SK-N-SH (cell line): ENCODE measurements at regions not wholly inside any gene's neighbourhood (a gene's known extent, or its start where the extent isn't known, plus 50 kb on each side); places are given as distances from the start of the nearest gene placed in this dataset.

Experiments
- ELF1 ChIP-seq: IDR thresholded peaks from 2 replicates; pipeline ENCODE4 v1.4.0; 2012
- EP300 ChIP-seq, 2 experiments: IDR thresholded peaks; 2 replicates each; pipeline versions ENCODE4 v1.4.0 to v1.6.1; 2012; ENCODE audit warnings: borderline replicate concordance in 1 of 2, low read depth in 1 of 2, low read length in 1 of 2
- FOXJ3 ChIP-seq: sonication (generic); formaldehyde crosslinking; IDR thresholded peaks from 2 replicates; pipeline ENCODE4 v1.5.1; 2020; ENCODE audit warnings: mild to moderate bottlenecking, missing genetic modification reagents
- MXI1 ChIP-seq: IDR thresholded peaks from 2 replicates; pipeline ENCODE4 v1.6.1; 2012; ENCODE audit warnings: mild to moderate bottlenecking, low read depth, low read length, improper control_type of control experiment
- NFIC ChIP-seq: IDR thresholded peaks from 2 replicates; pipeline ENCODE4 v1.4.0; 2012; ENCODE audit warnings: borderline replicate concordance
- RFX5 ChIP-seq: IDR thresholded peaks from 2 replicates; pipeline ENCODE4 v1.6.1; 2012; ENCODE audit warnings: mild to moderate bottlenecking, improper control_type of control experiment, low read length
- SMC3 ChIP-seq: IDR thresholded peaks from 2 replicates; pipeline ENCODE4 v1.6.1; 2012; ENCODE audit warnings: low read depth, low read length, improper control_type of control experiment
- TF ChIP-seq, protein P1 (sequence below): fragments of 200-600 bp; sonication (generic); IDR thresholded peaks from 2 replicates; pipeline ENCODE4 v1.6.1; 2017; ENCODE audit warnings: antibody characterized with exemption, mild to moderate bottlenecking, moderate library complexity

DNA sequence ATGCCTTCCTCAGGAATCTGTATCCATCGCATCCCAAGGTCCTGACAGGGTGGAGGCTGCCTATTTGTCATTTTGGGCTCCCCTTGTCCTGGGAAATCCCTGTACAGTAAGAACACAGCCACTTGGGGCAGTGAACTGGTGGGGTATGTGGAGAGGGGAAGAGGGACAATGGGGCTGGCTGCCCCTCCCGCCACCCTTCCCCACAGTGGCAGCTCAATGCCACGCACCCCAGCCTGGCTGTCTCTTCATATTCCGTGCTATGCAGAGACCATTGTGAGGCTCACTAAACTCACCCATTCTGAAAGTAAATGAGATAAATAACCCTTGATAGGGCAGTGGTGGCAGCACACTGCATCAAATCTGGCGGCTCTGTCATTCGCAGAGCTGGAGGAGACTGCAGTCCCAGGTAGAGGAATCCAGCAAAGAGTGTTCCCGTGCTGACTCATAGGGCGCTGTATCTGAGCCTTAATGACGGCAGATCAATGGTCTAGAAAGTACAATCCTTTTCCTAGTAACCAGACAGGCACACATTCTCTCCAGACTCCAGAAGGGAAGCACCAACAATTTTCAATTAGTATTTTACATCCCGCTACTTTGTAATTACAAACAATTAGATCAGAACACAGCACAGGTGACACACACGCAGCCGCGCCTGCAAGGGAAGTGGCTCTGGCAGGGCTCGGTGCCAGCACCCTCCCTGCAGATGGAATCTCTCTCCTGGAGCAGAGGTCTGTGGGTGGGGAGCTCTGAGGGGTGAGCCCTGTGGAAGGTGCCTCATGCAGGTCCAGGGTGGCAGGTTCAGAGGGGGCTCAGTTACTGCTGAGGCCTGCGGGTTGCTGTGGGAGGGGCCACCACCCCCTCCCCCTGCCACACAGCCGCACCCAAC lies 167.9 kb upstream of the B3GAT1 start:
- TF ChIP-seq ELF1 (no peak), RFX5 (no peak), NFIC (no peak), FOXJ3 (no peak), EP300 (IDR thresholded peaks at IDR 0.05; ENCODE audit: borderline replicate concordance in 1 of 2, low read depth in 1 of 2, low read length in 1 of 2) (no peak), MXI1 (0 out of 2 replicates have a peak, but pooled peaks have one; percentile 40), SMC3 (no peak)
- TF ChIP-seq, protein P1, sequence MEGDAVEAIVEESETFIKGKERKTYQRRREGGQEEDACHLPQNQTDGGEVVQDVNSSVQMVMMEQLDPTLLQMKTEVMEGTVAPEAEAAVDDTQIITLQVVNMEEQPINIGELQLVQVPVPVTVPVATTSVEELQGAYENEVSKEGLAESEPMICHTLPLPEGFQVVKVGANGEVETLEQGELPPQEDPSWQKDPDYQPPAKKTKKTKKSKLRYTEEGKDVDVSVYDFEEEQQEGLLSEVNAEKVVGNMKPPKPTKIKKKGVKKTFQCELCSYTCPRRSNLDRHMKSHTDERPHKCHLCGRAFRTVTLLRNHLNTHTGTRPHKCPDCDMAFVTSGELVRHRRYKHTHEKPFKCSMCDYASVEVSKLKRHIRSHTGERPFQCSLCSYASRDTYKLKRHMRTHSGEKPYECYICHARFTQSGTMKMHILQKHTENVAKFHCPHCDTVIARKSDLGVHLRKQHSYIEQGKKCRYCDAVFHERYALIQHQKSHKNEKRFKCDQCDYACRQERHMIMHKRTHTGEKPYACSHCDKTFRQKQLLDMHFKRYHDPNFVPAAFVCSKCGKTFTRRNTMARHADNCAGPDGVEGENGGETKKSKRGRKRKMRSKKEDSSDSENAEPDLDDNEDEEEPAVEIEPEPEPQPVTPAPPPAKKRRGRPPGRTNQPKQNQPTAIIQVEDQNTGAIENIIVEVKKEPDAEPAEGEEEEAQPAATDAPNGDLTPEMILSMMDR = no peak
